ENCODE measurements at regions not wholly inside any gene's neighbourhood (a gene's known extent, or its start where the extent isn't known, plus 50 kb on each side); places are given as distances from the start of the nearest gene placed in this dataset.

GRCh38 chr7:12985228-12985627 lies 297.8 kb downstream of the ARL4A start:
- CTCF ChIA-PET, result no interaction called here
- no peak for DNase-seq (ENCODE audit: extremely low spot score)
- POLR2A ChIA-PET, result no interaction called here
- no peak for TF ChIP-seq ARNT (IDR thresholded peaks at IDR 0.05)
- TF ChIP-seq FOXA1 (IDR thresholded peaks at IDR 0.05), result no peak
- no peak for TF ChIP-seq BHLHE40 (IDR thresholded peaks at IDR 0.05; ENCODE audit: borderline replicate concordance)
- no peak for TF ChIP-seq ELF4 (IDR thresholded peaks at IDR 0.05)
- TF ChIP-seq FOXM1 (IDR thresholded peaks at IDR 0.05; ENCODE audit: borderline replicate concordance), result no peak
- no peak for TF ChIP-seq CTBP1 (IDR thresholded peaks at IDR 0.05; ENCODE audit: borderline replicate concordance)
- TF ChIP-seq FOXK2 (IDR thresholded peaks at IDR 0.05), result no peak
- TF ChIP-seq ZNF384 (IDR thresholded peaks at IDR 0.05), result no peak
- no peak for TF ChIP-seq NFRKB (IDR thresholded peaks at IDR 0.05)
- TF ChIP-seq LEF1 (IDR thresholded peaks at IDR 0.05; ENCODE audit: borderline replicate concordance), result no peak
- no peak for TF ChIP-seq HDGF (IDR thresholded peaks at IDR 0.05; ENCODE audit: borderline replicate concordance)
- TF ChIP-seq SP1 (IDR thresholded peaks at IDR 0.05), result no peak
- no peak for TF ChIP-seq PKNOX1 (IDR thresholded peaks at IDR 0.05)
- no peak for TF ChIP-seq L3MBTL2 (conservative IDR thresholded peaks at IDR 0.05)
- no peak for TF ChIP-seq SUZ12 (IDR thresholded peaks at IDR 0.05)
- TF ChIP-seq TARDBP (IDR thresholded peaks at IDR 0.05), result no peak

- POLR2A ChIA-PET, result no interaction called here
- CTCF ChIA-PET, result no interaction called here
- TF ChIP-seq SUZ12 (IDR thresholded peaks at IDR 0.05), result no peak
- TF ChIP-seq LEF1 (IDR thresholded peaks at IDR 0.05; ENCODE audit: borderline replicate concordance), result no peak
- TF ChIP-seq ARNT (IDR thresholded peaks at IDR 0.05), result no peak
- DNase-seq (ENCODE audit: extremely low spot score), result no peak
These were observed 298.3 kb downstream of the ARL4A start for GRCh38 chr7:12985752-12986151.

GRCh38 chr7:12987238-12987637 lies 299.8 kb downstream of the ARL4A start:
- ChIA-PET POLR2A (no interaction called here), CTCF (no interaction called here)
- DNase-seq (ENCODE audit: extremely low spot score), result no peak
- no peak for TF ChIP-seq ELF4 (IDR thresholded peaks at IDR 0.05)
- no peak for TF ChIP-seq HDGF (IDR thresholded peaks at IDR 0.05; ENCODE audit: borderline replicate concordance)
- TF ChIP-seq TARDBP (IDR thresholded peaks at IDR 0.05), result no peak
- TF ChIP-seq FOXK2 (IDR thresholded peaks at IDR 0.05), result no peak

GRCh38 chr7:12990440-12990839 lies 303.0 kb downstream of the ARL4A start:
- no peak for DNase-seq (ENCODE audit: extremely low spot score)
- no peak for TF ChIP-seq BHLHE40 (IDR thresholded peaks at IDR 0.05; ENCODE audit: borderline replicate concordance)
- TF ChIP-seq PKNOX1 (IDR thresholded peaks at IDR 0.05), result no peak
- TF ChIP-seq HDGF (IDR thresholded peaks at IDR 0.05; ENCODE audit: borderline replicate concordance), result no peak
- TF ChIP-seq FOXM1 (IDR thresholded peaks at IDR 0.05; ENCODE audit: borderline replicate concordance), result no peak
- ChIA-PET CTCF (no interaction called here), POLR2A (no interaction called here)

- TF ChIP-seq FOXM1 (IDR thresholded peaks at IDR 0.05; ENCODE audit: borderline replicate concordance) (no peak), PKNOX1 (IDR thresholded peaks at IDR 0.05) (no peak), TARDBP (IDR thresholded peaks at IDR 0.05) (no peak), SP1 (IDR thresholded peaks at IDR 0.05) (no peak), ARNT (IDR thresholded peaks at IDR 0.05) (no peak), HDGF (IDR thresholded peaks at IDR 0.05; ENCODE audit: borderline replicate concordance) (no peak), ELF4 (IDR thresholded peaks at IDR 0.05) (no peak)
- CTCF ChIA-PET, result no interaction called here
- POLR2A ChIA-PET, result no interaction called here
- DNase-seq (ENCODE audit: extremely low spot score), result no peak
These were observed 305.6 kb downstream of the ARL4A start for GRCh38 chr7:12993025-12993424.

GRCh38 chr7:12995912-12996469 lies 308.6 kb downstream of the ARL4A start:
- no peak for DNase-seq (ENCODE audit: extremely low spot score)
- POLR2A ChIA-PET, result no interaction called here
- TF ChIP-seq CTBP1 (IDR thresholded peaks at IDR 0.05; ENCODE audit: borderline replicate concordance), result no peak
- no peak for TF ChIP-seq ARNT (IDR thresholded peaks at IDR 0.05)
- TF ChIP-seq HDGF (IDR thresholded peaks at IDR 0.05; ENCODE audit: borderline replicate concordance), result no peak
- no peak for TF ChIP-seq TARDBP (IDR thresholded peaks at IDR 0.05)
- no peak for TF ChIP-seq ELF4 (IDR thresholded peaks at IDR 0.05)
- CTCF ChIA-PET, result no interaction called here

GRCh38 chr7:13007331-13007730 lies 319.9 kb downstream of the ARL4A start:
- CTCF ChIA-PET, result no interaction called here
- TF ChIP-seq FOXK2 (IDR thresholded peaks at IDR 0.05) (no peak), SUZ12 (IDR thresholded peaks at IDR 0.05) (no peak), SP1 (IDR thresholded peaks at IDR 0.05) (no peak), FOXA1 (IDR thresholded peaks at IDR 0.05) (no peak), ARNT (IDR thresholded peaks at IDR 0.05) (no peak), LEF1 (IDR thresholded peaks at IDR 0.05; ENCODE audit: borderline replicate concordance) (no peak), BHLHE40 (IDR thresholded peaks at IDR 0.05; ENCODE audit: borderline replicate concordance) (no peak), ZNF384 (IDR thresholded peaks at IDR 0.05) (no peak), FOXM1 (IDR thresholded peaks at IDR 0.05; ENCODE audit: borderline replicate concordance) (no peak), CTBP1 (IDR thresholded peaks at IDR 0.05; ENCODE audit: borderline replicate concordance) (no peak), NFRKB (IDR thresholded peaks at IDR 0.05) (no peak)
- POLR2A ChIA-PET, result no interaction called here
- DNase-seq (ENCODE audit: extremely low spot score), result no peak

Data from HEK293T (cell line).